SK-N-SH (cell line): ENCODE measurements at regions not wholly inside any gene's neighbourhood (a gene's known extent, or its start where the extent isn't known, plus 50 kb on each side); places are given as distances from the start of the nearest gene placed in this dataset.

ENCODE experiments used
- CTCF ChIA-PET: fragments of 300-600, 350-600 bp; formaldehyde crosslinking; extraction: SDS; loops from one replicate; lab custom pipeline; 2021; lab: Yijun Ruan, JAX
- POLR2A ChIA-PET: fragments of 350-600 bp; sonication (Branson Sonifier 250); formaldehyde crosslinking; extraction: SDS; loops from one replicate; lab custom pipeline; 2020; ENCODE audit warnings: antibody characterized with exemption, inconsistent platforms; lab: Yijun Ruan, JAX
- DNase-seq: peaks from one replicate; pipeline ENCODE4 v3.0.0; 2012
- H2AFZ ChIP-seq: fragments of 200-600 bp; sonication (generic); 2 replicates; pipeline ENCODE4 v1.8.1; 2016; ENCODE audit warnings: antibody characterized with exemption, mild to moderate bottlenecking, low read depth
- H3F3A ChIP-seq: fragments of 200-600 bp; sonication (generic); replicated peaks from 2 replicates; pipeline ENCODE3; 2016; ENCODE audit warnings: antibody characterized with exemption, mild to moderate bottlenecking; ENCODE audit not compliant: insufficient read depth
- H3K27ac ChIP-seq, 2 experiments: fragments of 200-500 bp in 1 of 2; fragments of 200-600 bp in 1 of 2; sonication (Bioruptor generic) in 1 of 2; sonication (generic), shearing (Covaris generic) in 1 of 2; 2 replicates each; pipeline versions ENCODE4 v1.5.1 to v1.6.1; 2014 to 2016; ENCODE audit warnings: low read depth in 2 of 2, inconsistent platforms in 1 of 2, low read length in 1 of 2, mild to moderate bottlenecking in 1 of 2, mixed read lengths in 1 of 2
- H3K27me3 ChIP-seq: fragments of 200-600 bp; sonication (generic), shearing (Covaris generic); 2 replicates; pipeline ENCODE4 v1.6.1; 2016; ENCODE audit warnings: mixed run types; ENCODE audit not compliant: insufficient read depth
- H3K36me3 ChIP-seq, 2 experiments: fragments of 200-500 bp in 1 of 2; fragments of 200-600 bp in 1 of 2; sonication (Bioruptor generic) in 1 of 2; sonication (generic) in 1 of 2; replicated peaks in 1 of 2; 2 replicates each; pipeline versions ENCODE3 to v1.5.1; 2014 to 2016; ENCODE audit warnings: low read length in 1 of 2, mild to moderate bottlenecking in 1 of 2; ENCODE audit not compliant: insufficient read depth in 2 of 2, control insufficient read depth in 1 of 2
- H3K4me1 ChIP-seq, 2 experiments: fragments of 200-500 bp in 1 of 2; fragments of 200-600 bp in 1 of 2; sonication (Bioruptor generic) in 1 of 2; sonication (generic), shearing (Covaris generic) in 1 of 2; 2 replicates each; pipeline versions ENCODE4 v1.5.1 to v1.6.1; 2014 to 2016; ENCODE audit warnings: low read depth in 1 of 2, low read length in 1 of 2, mixed run types in 1 of 2; ENCODE audit not compliant: insufficient read depth in 2 of 2, control insufficient read depth in 1 of 2
- H3K4me2 ChIP-seq: fragments of 200-600 bp; sonication (generic), shearing (Covaris generic); 2 replicates; pipeline ENCODE4 v1.6.1; 2017; ENCODE audit warnings: mixed run types
- H3K4me3 ChIP-seq, 2 experiments: fragments of 200-500 bp in 1 of 2; fragments of 200-600 bp in 1 of 2; sonication (Bioruptor generic) in 1 of 2; sonication (generic), shearing (Covaris generic) in 1 of 2; 2 replicates each; pipeline versions ENCODE4 v1.5.1 to v1.8.1; 2014 to 2016; ENCODE audit warnings: low read depth in 2 of 2, inconsistent platforms in 1 of 2, low read length in 1 of 2, mild to moderate bottlenecking in 1 of 2, mixed read lengths in 1 of 2, moderate library complexity in 1 of 2
- H3K79me2 ChIP-seq: fragments of 200-600 bp; sonication (generic); 2 replicates; pipeline ENCODE4 v1.8.1; 2017; ENCODE audit warnings: mild to moderate bottlenecking; ENCODE audit not compliant: insufficient read depth
- H3K9ac ChIP-seq: fragments of 200-600 bp; sonication (generic); 2 replicates; pipeline ENCODE4 v1.6.1; 2017; ENCODE audit warnings: mixed run types
- H3K9me2 ChIP-seq: fragments of 200-600 bp; sonication (generic); 2 replicates; pipeline ENCODE4 v1.6.1; 2017; ENCODE audit warnings: mixed run types
- H3K9me3 ChIP-seq: fragments of 200-600 bp; sonication (generic); 2 replicates; pipeline ENCODE4 v1.6.1; 2017; ENCODE audit warnings: mixed run types, mild to moderate bottlenecking, moderate library complexity
- H4K20me1 ChIP-seq: fragments of 200-600 bp; sonication (generic); 2 replicates; pipeline ENCODE4 v1.6.1; 2017; ENCODE audit warnings: mild to moderate bottlenecking, mixed run types; ENCODE audit not compliant: insufficient read depth
- ELF1 ChIP-seq: IDR thresholded peaks from 2 replicates; pipeline ENCODE4 v1.4.0; 2012
- FOXJ3 ChIP-seq: sonication (generic); formaldehyde crosslinking; IDR thresholded peaks from 2 replicates; pipeline ENCODE4 v1.5.1; 2020; ENCODE audit warnings: mild to moderate bottlenecking, missing genetic modification reagents
- FOXM1 ChIP-seq: IDR thresholded peaks from 2 replicates; pipeline ENCODE4 v1.4.0; 2012; ENCODE audit warnings: low read depth, mild to moderate bottlenecking
- GABPA ChIP-seq: IDR thresholded peaks from 2 replicates; pipeline ENCODE4 v1.4.0; 2012; ENCODE audit warnings: low read depth, mild to moderate bottlenecking
- GATA2 ChIP-seq: sonication (generic); formaldehyde crosslinking; IDR thresholded peaks from 2 replicates; pipeline ENCODE4 v1.5.0; 2020; ENCODE audit warnings: mild to moderate bottlenecking, missing genetic modification reagents
- JUND ChIP-seq: IDR thresholded peaks from 2 replicates; pipeline ENCODE4 v1.4.0; 2012
- MAX ChIP-seq: IDR thresholded peaks from 2 replicates; pipeline ENCODE4 v1.4.0; 2012; ENCODE audit warnings: low read depth
- MEF2A ChIP-seq: IDR thresholded peaks from 2 replicates; pipeline ENCODE4 v1.4.0; 2012; ENCODE audit warnings: low read depth, borderline replicate concordance
- NFIC ChIP-seq: IDR thresholded peaks from 2 replicates; pipeline ENCODE4 v1.4.0; 2012; ENCODE audit warnings: borderline replicate concordance
- NRF1 ChIP-seq: IDR thresholded peaks from 2 replicates; pipeline ENCODE4 v1.6.1; 2012; ENCODE audit warnings: low read depth, mild to moderate bottlenecking, low read length
- PBX3 ChIP-seq: IDR thresholded peaks from 2 replicates; pipeline ENCODE4; 2012
- POLR2AphosphoS5 ChIP-seq: IDR thresholded peaks from 2 replicates; pipeline ENCODE4 v1.6.1; 2012; ENCODE audit warnings: low read depth, low read length
- REST ChIP-seq: IDR thresholded peaks from 2 replicates; pipeline ENCODE4 v1.6.1; 2012; ENCODE audit warnings: mild to moderate bottlenecking, low read depth, low read length, moderate library complexity
- RFX5 ChIP-seq: IDR thresholded peaks from 2 replicates; pipeline ENCODE4 v1.6.1; 2012; ENCODE audit warnings: mild to moderate bottlenecking, improper control_type of control experiment, low read length
- RXRA ChIP-seq: IDR thresholded peaks from 2 replicates; pipeline ENCODE4 v1.4.0; 2012; ENCODE audit warnings: low read depth, mild to moderate bottlenecking, borderline replicate concordance
- SMC3 ChIP-seq: IDR thresholded peaks from 2 replicates; pipeline ENCODE4 v1.6.1; 2012; ENCODE audit warnings: low read depth, low read length, improper control_type of control experiment
- USF2 ChIP-seq: fragments of 150-350 bp; IDR thresholded peaks from 2 replicates; pipeline ENCODE4 v1.6.1; 2017; ENCODE audit warnings: antibody characterized with exemption, low read length, low read depth, borderline replicate concordance
- YY1 ChIP-seq: IDR thresholded peaks from 2 replicates; pipeline ENCODE4 v1.4.0; 2012; ENCODE audit warnings: low read depth, mild to moderate bottlenecking
- ZBTB33 ChIP-seq: IDR thresholded peaks from 2 replicates; pipeline ENCODE4 v1.4.0; 2012; ENCODE audit warnings: low read depth, borderline replicate concordance
- WGBS: methylation state at CpG from one replicate; pipeline ENCODE4 v1.1.6; 2017; ENCODE audit warnings: low lambda C conversion rate; 5-methylcytosine and 5-hydroxymethylcytosine counted together

GRCh38 chr9:84447305-84447704 is 106.7 kb upstream of the SLC28A3 start:
- Histone ChIP-seq H3K27ac (no peak overlapping the region), H3K79me2 (no peaks in the 10 kb centered on the region), H3K27me3 (no peaks in the 10 kb centered on the region), H3K36me3 (no peaks in the 10 kb centered on the region), H4K20me1 (no peaks in the 10 kb centered on the region), H3K4me2 (no peak overlapping the region), H2AFZ (no peak overlapping the region), H3K9ac (no peak overlapping the region), H3K4me1 (no peaks in the 10 kb centered on the region), H3K9me2 (no peaks in the 10 kb centered on the region), H3K4me3 (no peak overlapping the region), H3K9me3 (no peaks in the 10 kb centered on the region), H3F3A (no peaks in the 10 kb centered on the region)
- ChIA-PET POLR2A (no interaction called here), CTCF (no interaction called here)
- no peak for DNase-seq
- TF ChIP-seq RFX5: no peak
- no peak for TF ChIP-seq YY1
- TF ChIP-seq NFIC: no peak
- no peak for TF ChIP-seq GABPA
- TF ChIP-seq ZBTB33: no peak
- no peak for TF ChIP-seq GATA2
- TF ChIP-seq NRF1: no peak
- TF ChIP-seq JUND: no peak
- TF ChIP-seq USF2: no peak
- no peak for TF ChIP-seq POLR2AphosphoS5
- TF ChIP-seq ELF1: no peak
- TF ChIP-seq PBX3: no peak
- no peak for TF ChIP-seq REST
- no peak for TF ChIP-seq MEF2A
- TF ChIP-seq SMC3: no peak
- no peak for TF ChIP-seq FOXJ3 (CRISPR knock-in tag)
- no peak for TF ChIP-seq MAX
- no peak for TF ChIP-seq RXRA
- no peak for TF ChIP-seq FOXM1
- 37% methylated on average over 2 of the region's 2 CpGs for WGBS
